ENCODE measurements at regions not wholly inside any gene's neighbourhood (a gene's known extent, or its start where the extent isn't known, plus 50 kb on each side); places are given as distances from the start of the nearest gene placed in this dataset.
"Not testable (repeated sequence)": the region's sequence is repeated elsewhere in the genome, so short reads cannot be mapped to it uniquely, and the experiment has no call there.

GRCh38 chr5:32951003-32951402 lies 239.9 kb downstream of the NPR3 start:
- CTCF ChIA-PET: interaction anchor here (0.6 to 0.9 kb wide), 2 partner anchors 11 to 34 kb away, joined by 3 read pairs; no protein-coding TSS in a partner anchor
- DNase-seq (ENCODE audit: low spot score): no peak
- POLR2A ChIA-PET (ENCODE audit: low non-redundant PET): no interaction called here
- no peak overlapping the region for H3K27ac ChIP-seq
- TF ChIP-seq CTCF (conservative IDR thresholded peaks at IDR 0.05; ENCODE audit: low read depth): no peak

- DNase-seq (ENCODE audit: low spot score): no peak
- TF ChIP-seq CTCF (conservative IDR thresholded peaks at IDR 0.05; ENCODE audit: low read depth): no peak
- POLR2A ChIA-PET (ENCODE audit: low non-redundant PET): no interaction called here
- CTCF ChIA-PET: no interaction called here
- no peak overlapping the region for H3K27ac ChIP-seq
Measured at GRCh38 chr5:32951878-32952277, 240.8 kb downstream of the NPR3 start.

GRCh38 chr5:32952421-32952820 lies 241.3 kb downstream of the NPR3 start:
- POLR2A ChIA-PET (ENCODE audit: low non-redundant PET); CTCF ChIA-PET; DNase-seq (ENCODE audit: low spot score); H3K27ac ChIP-seq: not testable (repeated sequence)

GRCh38 chr5:32953694-32954093 lies 242.6 kb downstream of the NPR3 start:
- TF ChIP-seq CTCF (conservative IDR thresholded peaks at IDR 0.05; ENCODE audit: low read depth): no peak
- DNase-seq (ENCODE audit: low spot score): no peak
- ChIA-PET CTCF (no interaction called here), POLR2A (ENCODE audit: low non-redundant PET) (no interaction called here)
- H3K27ac ChIP-seq: no peak overlapping the region

- no peak for DNase-seq (ENCODE audit: low spot score)
- ChIA-PET CTCF (no interaction called here), POLR2A (ENCODE audit: low non-redundant PET) (no interaction called here)
- TF ChIP-seq CTCF (conservative IDR thresholded peaks at IDR 0.05; ENCODE audit: low read depth): no peak
- H3K27ac ChIP-seq: no peak overlapping the region
Measured at GRCh38 chr5:32955814-32956213, 244.7 kb downstream of the NPR3 start.

GRCh38 chr5:32960340-32961058 lies 249.4 kb downstream of the NPR3 start:
- DNase-seq (ENCODE audit: low spot score): no peak
- no peak for TF ChIP-seq CTCF (conservative IDR thresholded peaks at IDR 0.05; ENCODE audit: low read depth)
- POLR2A ChIA-PET (ENCODE audit: low non-redundant PET): no interaction called here
- CTCF ChIA-PET: interaction anchor here (0.6 kb wide), 1 partner anchor 267 kb away, joined by 3 read pairs; no protein-coding TSS in a partner anchor
- H3K27ac ChIP-seq: no peak overlapping the region

GRCh38 chr5:32961059-32961415 lies 249.9 kb downstream of the NPR3 start:
- no peak overlapping the region for H3K27ac ChIP-seq
- DNase-seq (ENCODE audit: low spot score): peak; percentile 20
- no peak for TF ChIP-seq CTCF (conservative IDR thresholded peaks at IDR 0.05; ENCODE audit: low read depth)
- ChIA-PET POLR2A (ENCODE audit: low non-redundant PET) (no interaction called here), CTCF (no interaction called here)

All from RWPE1 (cell line).